Brain microvascular endothelial cell (primary cell): ENCODE measurements at regions not wholly inside any gene's neighbourhood (a gene's known extent, or its start where the extent isn't known, plus 50 kb on each side); places are given as distances from the start of the nearest gene placed in this dataset.
A peak's percentile ranks its signal among the peaks of the same experiment; 100 is the strongest.
"Not testable (repeated sequence)": the region's sequence is repeated elsewhere in the genome, so short reads cannot be mapped to it uniquely, and the experiment has no call there.

Experiments
- DNase-seq: peaks from one replicate; pipeline ENCODE4 v3.0.0-alpha.2; 2020
- H3K27ac ChIP-seq: fragments of 250-450 bp; sonication (Bioruptor Pico); 2 replicates; pipeline ENCODE4 v1.5.1; 2020; ENCODE audit warnings: mild to moderate bottlenecking, moderate library complexity
- H3K27me3 ChIP-seq: fragments of 250-450 bp; sonication (Bioruptor Pico); replicated peaks from 2 replicates; pipeline ENCODE4 v1.5.1; 2020; ENCODE audit warnings: mild to moderate bottlenecking
- H3K36me3 ChIP-seq: fragments of 250-450 bp; sonication (Bioruptor Pico); replicated peaks from 2 replicates; pipeline ENCODE4 v1.5.1; 2020; ENCODE audit warnings: mild to moderate bottlenecking
- H3K4me3 ChIP-seq: 2 replicates; pipeline ENCODE4 v1.5.1; 2011; ENCODE audit warnings: low read depth, mild to moderate bottlenecking, control low read depth, low read length, moderate library complexity
- CTCF ChIP-seq: IDR thresholded peaks from 2 replicates; pipeline ENCODE4 v1.5.1; 2011; ENCODE audit warnings: low read depth, mild to moderate bottlenecking, moderate library complexity, low read length, control low read depth, inconsistent platforms; ENCODE audit errors: missing control alignments
- in situ Hi-C: cut with HindIII; loops from 2 replicates; pipeline ENCODE4 v1.10.0; 2017; ENCODE audit warnings: low sequenced_read_pairs, low pct_ligation_motif_present

DNA sequence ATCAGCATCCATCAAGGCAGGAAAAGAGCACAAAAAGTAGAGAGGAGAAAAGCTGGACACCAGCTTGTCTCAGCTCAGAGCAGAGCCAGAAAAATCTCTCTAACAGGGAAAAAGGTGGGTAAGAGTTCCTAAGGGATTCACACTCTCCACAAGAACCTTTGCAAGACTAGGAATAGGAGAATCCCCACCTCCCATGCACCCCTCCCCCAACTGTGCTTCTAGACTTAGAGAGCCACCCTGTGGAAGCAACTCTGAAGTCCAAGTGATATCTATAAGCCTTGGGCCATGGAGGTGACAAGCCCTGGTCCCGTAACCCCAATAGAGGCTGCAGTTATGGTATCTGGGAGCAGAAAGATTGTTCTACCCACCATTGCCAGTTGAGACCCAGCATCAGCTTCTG is 267.6 kb upstream of the MTMR8 start:
- no peaks in the 10 kb centered on the region for H3K36me3 ChIP-seq
- H3K27ac ChIP-seq = no peak overlapping the region
- in situ Hi-C loops = no loop called here
- H3K4me3 ChIP-seq = no peak overlapping the region
- no peak for TF ChIP-seq CTCF
- DNase-seq = no peak
- no peaks in the 10 kb centered on the region for H3K27me3 ChIP-seq

DNA sequence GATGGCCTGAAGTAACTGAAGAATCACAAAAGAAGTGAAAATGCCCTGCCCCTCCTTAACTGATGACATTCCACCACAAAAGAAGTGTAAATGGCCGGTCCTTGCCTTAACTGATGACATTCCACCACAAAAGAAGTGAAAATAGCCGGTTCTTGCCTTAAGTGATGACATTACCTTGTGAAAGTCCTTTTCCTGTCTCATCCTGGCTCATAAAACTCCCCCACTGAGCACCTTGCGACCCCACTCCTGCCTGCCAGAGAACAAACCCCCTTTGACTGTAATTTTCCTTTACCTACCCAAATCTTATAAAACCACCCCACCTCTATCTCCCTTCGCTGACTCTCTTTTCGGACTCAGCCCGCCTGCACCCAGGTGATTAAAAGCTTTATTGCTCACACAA is 262.0 kb upstream of the MTMR8 start:
- H3K36me3 ChIP-seq, DNase-seq, H3K4me3 ChIP-seq, H3K27ac ChIP-seq, H3K27me3 ChIP-seq, in situ Hi-C loops: not testable (repeated sequence)

DNA sequence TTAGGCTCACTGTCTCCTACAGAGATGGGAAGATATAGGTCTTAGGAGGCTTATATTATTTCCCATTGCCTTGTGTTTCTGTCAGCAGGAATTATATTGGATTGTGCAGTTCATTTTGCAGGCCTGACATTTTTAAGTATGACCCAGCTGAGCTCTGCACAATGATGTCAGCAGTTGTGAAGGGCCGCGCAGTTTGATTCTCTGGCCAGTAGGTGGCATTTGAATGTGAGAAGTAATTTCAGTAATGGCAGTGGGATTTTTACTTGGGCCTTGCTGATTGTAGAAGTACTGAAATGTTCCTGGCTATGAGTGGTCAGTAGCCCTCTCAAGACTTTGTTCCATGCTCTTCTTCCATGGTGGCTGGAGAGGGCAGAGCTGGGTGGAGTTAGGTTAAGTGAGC is 247.2 kb upstream of the MTMR8 start:
- H3K36me3 ChIP-seq = no peaks in the 10 kb centered on the region
- in situ Hi-C loops = no loop called here
- no peak overlapping the region for H3K4me3 ChIP-seq
- no peaks in the 10 kb centered on the region for H3K27me3 ChIP-seq
- peak; percentile 25 for TF ChIP-seq CTCF
- no peak overlapping the region for H3K27ac ChIP-seq
- no peak for DNase-seq
